A549 (cell line): ENCODE measurements at regions not wholly inside any gene's neighbourhood (a gene's known extent, or its start where the extent isn't known, plus 50 kb on each side); places are given as distances from the start of the nearest gene placed in this dataset.

Experiments
- ATAC-seq, 2 experiments: fragments of 200-7000 bp in 1 of 2; fragments of >200 bp in 1 of 2; cut with Nextera tagmentation in 1 of 2; cut with Tn5 transposase in 1 of 2; 3 replicates each; pipeline versions ENCODE4 v1.8.0 to v1.9.1; 2018 to 2020; ENCODE audit warnings: mild to moderate bottlenecking in 1 of 2, moderate library complexity in 1 of 2
- CTCF ChIA-PET: fragments of 300-600 bp; sonication (Branson Sonifier 250); formaldehyde crosslinking; extraction: SDS; loops from one replicate; lab custom pipeline; 2021; ENCODE audit warnings: antibody characterized with exemption, inconsistent platforms; lab: Yijun Ruan, JAX
- POLR2A ChIA-PET: fragments of 350-600 bp; formaldehyde crosslinking; extraction: SDS; loops from one replicate; lab custom pipeline; 2021; ENCODE audit warnings: antibody characterized with exemption, inconsistent platforms; lab: Yijun Ruan, JAX
- DNase-seq, 2 experiments: peaks; one replicate each; pipeline versions ENCODE4 v3.0.0 to v3.0.0-alpha.2; 2011 to 2016; ENCODE audit warnings: low read depth in 1 of 2, low spot score in 1 of 2
- FAIRE-seq: peaks from 2 replicates; lab custom pipeline; 2011; peaks lifted over from hg19 to GRCh38; lab: Jason Lieb, UNC
- H3K27ac ChIP-seq, 2 experiments: fragments of >200 bp; sonication (Bioruptor Twin); formaldehyde crosslinking; 3 replicates each; pipeline ENCODE4 v1.5.1; 2016 to 2017
- H3K4me1 ChIP-seq: fragments of >200 bp; sonication (Bioruptor Twin); formaldehyde crosslinking; 3 replicates; pipeline ENCODE4 v1.6.1; 2016
- H3K4me2 ChIP-seq: fragments of >200 bp; sonication (Bioruptor Twin); formaldehyde crosslinking; 3 replicates; pipeline ENCODE4 v1.6.1; 2016
- H3K4me3 ChIP-seq: fragments of >200 bp; sonication (Bioruptor Twin); formaldehyde crosslinking; 3 replicates; pipeline ENCODE4 v1.5.1; 2016
- H3K9me3 ChIP-seq: fragments of >200 bp; sonication (Bioruptor Twin); formaldehyde crosslinking; 3 replicates; pipeline ENCODE4 v1.6.1; 2016
- CBX8 ChIP-seq: fragments of 200-600 bp; sonication (generic); IDR thresholded peaks from 2 replicates; pipeline ENCODE4 v1.6.1; 2016
- CEBPB ChIP-seq, 2 experiments: fragments of >200 bp in 1 of 2; sonication (Bioruptor Twin) in 1 of 2; formaldehyde crosslinking in 1 of 2; IDR thresholded peaks; 2 replicates each; pipeline ENCODE4 v1.6.1; 2012 to 2016
- EP300 ChIP-seq, 2 experiments: fragments of >200 bp; sonication (Bioruptor Twin); formaldehyde crosslinking; IDR thresholded peaks; 2 replicates in 1 of 2; 3 replicates in 1 of 2; pipeline ENCODE4 v1.6.1; 2016 to 2017
- FOSB ChIP-seq: fragments of 250-450 bp; sonication (Bioruptor Pico); IDR thresholded peaks from 2 replicates; pipeline ENCODE4 v1.5.0; 2020; ENCODE audit warnings: mild to moderate bottlenecking, moderate library complexity
- HOXB5 ChIP-seq: fragments of 250-450 bp; sonication (Bioruptor Pico); IDR thresholded peaks from 2 replicates; pipeline ENCODE4 v1.5.0; 2020; ENCODE audit warnings: mild to moderate bottlenecking, moderate library complexity
- KDM1A ChIP-seq: fragments of 200-600 bp; sonication (generic); IDR thresholded peaks from 2 replicates; pipeline ENCODE4 v1.6.1; 2016; ENCODE audit warnings: low read depth, mild to moderate bottlenecking
- PHF8 ChIP-seq: fragments of 200-600 bp; sonication (generic); IDR thresholded peaks from 2 replicates; pipeline ENCODE4 v1.6.1; 2016; ENCODE audit warnings: low read depth, mild to moderate bottlenecking, antibody characterized with exemption, moderate library complexity, borderline replicate concordance
- RAD21 ChIP-seq, 2 experiments: fragments of >200 bp in 1 of 2; sonication (Bioruptor Twin) in 1 of 2; formaldehyde crosslinking in 1 of 2; IDR thresholded peaks in 1 of 2; conservative IDR thresholded peaks in 1 of 2; 2 replicates in 1 of 2; 3 replicates in 1 of 2; pipeline ENCODE4 v1.6.1; 2012 to 2018; ENCODE audit warnings: inconsistent platforms in 1 of 2
- RARB ChIP-seq: fragments of 250-450 bp; sonication (Bioruptor Pico); IDR thresholded peaks from 2 replicates; pipeline ENCODE4 v1.8.0; 2021; ENCODE audit warnings: mild to moderate bottlenecking, moderate library complexity
- RNF2 ChIP-seq: fragments of 200-600 bp; sonication (generic); IDR thresholded peaks from 2 replicates; pipeline ENCODE4 v1.6.1; 2016; ENCODE audit warnings: low read depth, mild to moderate bottlenecking, antibody characterized with exemption, moderate library complexity, borderline replicate concordance
- ZC3H11A ChIP-seq: fragments of 450-650 bp; IDR thresholded peaks from 2 replicates; pipeline ENCODE4 v1.6.1; 2014; ENCODE audit warnings: antibody characterized with exemption, mild to moderate bottlenecking
- ZNF302 ChIP-seq: fragments of 250-450 bp; sonication (Bioruptor Pico); IDR thresholded peaks from 2 replicates; pipeline ENCODE4 v1.9.0; 2021; ENCODE audit warnings: inconsistent platforms, mild to moderate bottlenecking, moderate library complexity
- ZSCAN20 ChIP-seq: fragments of 250-450 bp; sonication (Bioruptor Pico); IDR thresholded peaks from 2 replicates; pipeline ENCODE4 v1.8.0; 2022; ENCODE audit warnings: mild to moderate bottlenecking, moderate library complexity
- WGBS: methylation state at CpG from one replicate; pipeline ENCODE4 v1.1.6; 2017; ENCODE audit errors: missing lambda C conversion rate; 5-methylcytosine and 5-hydroxymethylcytosine counted together
- TF ChIP-seq, protein P1 (sequence below): fragments of >200 bp; sonication (Bioruptor Twin); formaldehyde crosslinking; IDR thresholded peaks from 3 replicates; pipeline ENCODE4 v1.5.1; 2016
- TF ChIP-seq, protein P2 (sequence below): IDR thresholded peaks from 2 replicates; pipeline ENCODE4 v1.6.1; 2012
- TF ChIP-seq, protein P3 (sequence below): fragments of 250-450 bp; sonication (Bioruptor Pico); IDR thresholded peaks from 2 replicates; pipeline ENCODE4 v1.5.0; 2021; ENCODE audit warnings: mild to moderate bottlenecking, moderate library complexity, borderline replicate concordance
- TF ChIP-seq, protein P4 (sequence below): fragments of 250-450 bp; sonication (Bioruptor Pico); IDR thresholded peaks from 2 replicates; pipeline ENCODE4 v1.5.0; 2020; ENCODE audit warnings: low read depth, mild to moderate bottlenecking, moderate library complexity
- TF ChIP-seq, protein P5 (sequence below): fragments of 150-350 bp; IDR thresholded peaks from 2 replicates; pipeline ENCODE4 v1.6.1; 2014; ENCODE audit warnings: low read depth, mild to moderate bottlenecking, low read length
- TF ChIP-seq, protein P6 (sequence below): fragments of 200-600 bp; sonication (generic); IDR thresholded peaks from 2 replicates; pipeline ENCODE4 v1.6.1; 2016; ENCODE audit warnings: antibody characterized with exemption, mild to moderate bottlenecking, moderate library complexity
- TF ChIP-seq, protein P7 (sequence below): IDR thresholded peaks from 2 replicates; pipeline ENCODE4 v1.6.1; 2012; ENCODE audit warnings: low read depth, borderline replicate concordance

DNA sequence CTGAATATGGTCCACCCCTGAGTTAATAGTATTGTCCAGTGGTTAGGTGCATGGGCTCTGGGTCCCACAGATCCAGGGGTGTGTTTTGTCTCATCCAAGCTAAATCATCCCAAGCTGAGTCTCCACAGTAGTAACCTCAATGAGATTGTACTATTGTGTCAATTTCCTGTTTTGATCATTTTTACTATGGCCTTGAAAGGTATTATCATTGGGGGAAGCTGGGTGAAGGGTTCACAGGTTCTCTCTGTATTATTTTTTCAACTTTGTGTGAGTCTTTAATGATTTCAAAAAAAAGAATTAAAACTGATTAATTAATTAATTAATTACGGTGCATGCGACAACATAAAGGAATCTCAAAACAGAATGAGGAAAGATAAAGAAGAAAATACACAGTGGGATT lies 266.1 kb downstream of the MN1 start:
- no peaks in the 10 kb centered on the region for H3K9me3 ChIP-seq
- H3K4me2 ChIP-seq: no peak overlapping the region
- CTCF ChIA-PET: no interaction called here
- no peak overlapping the region for H3K27ac ChIP-seq
- FAIRE-seq: no peak
- DNase-seq: no peak
- peaks cover 13% of the 10 kb centered on the region; the same call in 2 of the 3 replicates for H3K4me1 ChIP-seq
- ATAC-seq: no peak
- 92% methylated on average over 2 of the region's 2 CpGs for WGBS
- POLR2A ChIA-PET: no interaction called here
- TF ChIP-seq ZSCAN20: no peak
- no peak for TF ChIP-seq ZNF302 (CRISPR knock-in tag)
- TF ChIP-seq RAD21 (conservative IDR thresholded peaks at IDR 0.05 in 1 of 2, IDR thresholded peaks at IDR 0.05 in 1 of 2): no peak
- no peak for TF ChIP-seq RARB
- H3K4me3 ChIP-seq: no peak overlapping the region

DNA sequence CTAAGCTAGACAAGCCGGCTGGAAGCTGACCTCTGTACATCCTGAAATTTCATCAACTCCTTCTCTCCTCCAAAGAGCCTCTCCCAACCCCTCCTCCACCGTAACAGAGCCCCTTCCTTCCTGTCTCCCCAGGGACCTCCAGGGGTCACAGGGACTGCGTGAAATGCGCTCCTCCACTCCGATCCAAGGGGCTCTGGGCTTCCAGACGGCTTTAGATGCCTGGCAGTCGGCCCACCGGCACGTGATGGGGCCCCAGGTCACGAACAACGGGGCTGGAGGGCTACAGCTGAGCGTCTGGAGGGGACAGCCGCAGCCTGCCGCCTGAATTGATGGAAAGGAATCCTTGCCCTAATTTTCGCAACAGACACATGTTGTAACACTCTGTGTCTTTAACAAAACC lies 264.1 kb downstream of the MN1 start:
- no peak overlapping the region for H3K4me2 ChIP-seq
- TF ChIP-seq, protein P1, sequence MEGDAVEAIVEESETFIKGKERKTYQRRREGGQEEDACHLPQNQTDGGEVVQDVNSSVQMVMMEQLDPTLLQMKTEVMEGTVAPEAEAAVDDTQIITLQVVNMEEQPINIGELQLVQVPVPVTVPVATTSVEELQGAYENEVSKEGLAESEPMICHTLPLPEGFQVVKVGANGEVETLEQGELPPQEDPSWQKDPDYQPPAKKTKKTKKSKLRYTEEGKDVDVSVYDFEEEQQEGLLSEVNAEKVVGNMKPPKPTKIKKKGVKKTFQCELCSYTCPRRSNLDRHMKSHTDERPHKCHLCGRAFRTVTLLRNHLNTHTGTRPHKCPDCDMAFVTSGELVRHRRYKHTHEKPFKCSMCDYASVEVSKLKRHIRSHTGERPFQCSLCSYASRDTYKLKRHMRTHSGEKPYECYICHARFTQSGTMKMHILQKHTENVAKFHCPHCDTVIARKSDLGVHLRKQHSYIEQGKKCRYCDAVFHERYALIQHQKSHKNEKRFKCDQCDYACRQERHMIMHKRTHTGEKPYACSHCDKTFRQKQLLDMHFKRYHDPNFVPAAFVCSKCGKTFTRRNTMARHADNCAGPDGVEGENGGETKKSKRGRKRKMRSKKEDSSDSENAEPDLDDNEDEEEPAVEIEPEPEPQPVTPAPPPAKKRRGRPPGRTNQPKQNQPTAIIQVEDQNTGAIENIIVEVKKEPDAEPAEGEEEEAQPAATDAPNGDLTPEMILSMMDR: no peak
- TF ChIP-seq PHF8 (no peak), FOSB (CRISPR knock-in tag) (no peak), CBX8 (no peak), CEBPB (IDR thresholded peaks at IDR 0.05) (no peak), EP300 (IDR thresholded peaks at IDR 0.05) (no peak), HOXB5 (CRISPR knock-in tag) (no peak), ZC3H11A (no peak), KDM1A (no peak), RNF2 (no peak)
- TF ChIP-seq, protein P2, sequence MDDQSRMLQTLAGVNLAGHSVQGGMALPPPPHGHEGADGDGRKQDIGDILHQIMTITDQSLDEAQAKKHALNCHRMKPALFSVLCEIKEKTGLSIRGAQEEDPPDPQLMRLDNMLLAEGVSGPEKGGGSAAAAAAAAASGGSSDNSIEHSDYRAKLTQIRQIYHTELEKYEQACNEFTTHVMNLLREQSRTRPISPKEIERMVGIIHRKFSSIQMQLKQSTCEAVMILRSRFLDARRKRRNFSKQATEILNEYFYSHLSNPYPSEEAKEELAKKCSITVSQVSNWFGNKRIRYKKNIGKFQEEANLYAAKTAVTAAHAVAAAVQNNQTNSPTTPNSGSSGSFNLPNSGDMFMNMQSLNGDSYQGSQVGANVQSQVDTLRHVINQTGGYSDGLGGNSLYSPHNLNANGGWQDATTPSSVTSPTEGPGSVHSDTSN: no peak
- TF ChIP-seq, protein P3, sequence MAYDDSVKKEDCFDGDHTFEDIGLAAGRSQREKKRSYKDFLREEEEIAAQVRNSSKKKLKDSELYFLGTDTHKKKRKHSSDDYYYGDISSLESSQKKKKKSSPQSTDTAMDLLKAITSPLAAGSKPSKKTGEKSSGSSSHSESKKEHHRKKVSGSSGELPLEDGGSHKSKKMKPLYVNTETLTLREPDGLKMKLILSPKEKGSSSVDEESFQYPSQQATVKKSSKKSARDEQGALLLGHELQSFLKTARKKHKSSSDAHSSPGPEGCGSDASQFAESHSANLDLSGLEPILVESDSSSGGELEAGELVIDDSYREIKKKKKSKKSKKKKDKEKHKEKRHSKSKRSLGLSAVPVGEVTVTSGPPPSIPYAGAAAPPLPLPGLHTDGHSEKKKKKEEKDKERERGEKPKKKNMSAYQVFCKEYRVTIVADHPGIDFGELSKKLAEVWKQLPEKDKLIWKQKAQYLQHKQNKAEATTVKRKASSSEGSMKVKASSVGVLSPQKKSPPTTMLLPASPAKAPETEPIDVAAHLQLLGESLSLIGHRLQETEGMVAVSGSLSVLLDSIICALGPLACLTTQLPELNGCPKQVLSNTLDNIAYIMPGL (CRISPR knock-in tag): no peak
- TF ChIP-seq, protein P4, sequence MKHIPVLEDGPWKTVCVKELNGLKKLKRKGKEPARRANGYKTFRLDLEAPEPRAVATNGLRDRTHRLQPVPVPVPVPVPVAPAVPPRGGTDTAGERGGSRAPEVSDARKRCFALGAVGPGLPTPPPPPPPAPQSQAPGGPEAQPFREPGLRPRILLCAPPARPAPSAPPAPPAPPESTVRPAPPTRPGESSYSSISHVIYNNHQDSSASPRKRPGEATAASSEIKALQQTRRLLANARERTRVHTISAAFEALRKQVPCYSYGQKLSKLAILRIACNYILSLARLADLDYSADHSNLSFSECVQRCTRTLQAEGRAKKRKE (CRISPR knock-in tag): no peak
- TF ChIP-seq, protein P5, sequence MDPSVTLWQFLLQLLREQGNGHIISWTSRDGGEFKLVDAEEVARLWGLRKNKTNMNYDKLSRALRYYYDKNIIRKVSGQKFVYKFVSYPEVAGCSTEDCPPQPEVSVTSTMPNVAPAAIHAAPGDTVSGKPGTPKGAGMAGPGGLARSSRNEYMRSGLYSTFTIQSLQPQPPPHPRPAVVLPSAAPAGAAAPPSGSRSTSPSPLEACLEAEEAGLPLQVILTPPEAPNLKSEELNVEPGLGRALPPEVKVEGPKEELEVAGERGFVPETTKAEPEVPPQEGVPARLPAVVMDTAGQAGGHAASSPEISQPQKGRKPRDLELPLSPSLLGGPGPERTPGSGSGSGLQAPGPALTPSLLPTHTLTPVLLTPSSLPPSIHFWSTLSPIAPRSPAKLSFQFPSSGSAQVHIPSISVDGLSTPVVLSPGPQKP: no peak
- TF ChIP-seq, protein P6, sequence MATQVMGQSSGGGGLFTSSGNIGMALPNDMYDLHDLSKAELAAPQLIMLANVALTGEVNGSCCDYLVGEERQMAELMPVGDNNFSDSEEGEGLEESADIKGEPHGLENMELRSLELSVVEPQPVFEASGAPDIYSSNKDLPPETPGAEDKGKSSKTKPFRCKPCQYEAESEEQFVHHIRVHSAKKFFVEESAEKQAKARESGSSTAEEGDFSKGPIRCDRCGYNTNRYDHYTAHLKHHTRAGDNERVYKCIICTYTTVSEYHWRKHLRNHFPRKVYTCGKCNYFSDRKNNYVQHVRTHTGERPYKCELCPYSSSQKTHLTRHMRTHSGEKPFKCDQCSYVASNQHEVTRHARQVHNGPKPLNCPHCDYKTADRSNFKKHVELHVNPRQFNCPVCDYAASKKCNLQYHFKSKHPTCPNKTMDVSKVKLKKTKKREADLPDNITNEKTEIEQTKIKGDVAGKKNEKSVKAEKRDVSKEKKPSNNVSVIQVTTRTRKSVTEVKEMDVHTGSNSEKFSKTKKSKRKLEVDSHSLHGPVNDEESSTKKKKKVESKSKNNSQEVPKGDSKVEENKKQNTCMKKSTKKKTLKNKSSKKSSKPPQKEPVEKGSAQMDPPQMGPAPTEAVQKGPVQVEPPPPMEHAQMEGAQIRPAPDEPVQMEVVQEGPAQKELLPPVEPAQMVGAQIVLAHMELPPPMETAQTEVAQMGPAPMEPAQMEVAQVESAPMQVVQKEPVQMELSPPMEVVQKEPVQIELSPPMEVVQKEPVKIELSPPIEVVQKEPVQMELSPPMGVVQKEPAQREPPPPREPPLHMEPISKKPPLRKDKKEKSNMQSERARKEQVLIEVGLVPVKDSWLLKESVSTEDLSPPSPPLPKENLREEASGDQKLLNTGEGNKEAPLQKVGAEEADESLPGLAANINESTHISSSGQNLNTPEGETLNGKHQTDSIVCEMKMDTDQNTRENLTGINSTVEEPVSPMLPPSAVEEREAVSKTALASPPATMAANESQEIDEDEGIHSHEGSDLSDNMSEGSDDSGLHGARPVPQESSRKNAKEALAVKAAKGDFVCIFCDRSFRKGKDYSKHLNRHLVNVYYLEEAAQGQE: no peak
- TF ChIP-seq, protein P7, sequence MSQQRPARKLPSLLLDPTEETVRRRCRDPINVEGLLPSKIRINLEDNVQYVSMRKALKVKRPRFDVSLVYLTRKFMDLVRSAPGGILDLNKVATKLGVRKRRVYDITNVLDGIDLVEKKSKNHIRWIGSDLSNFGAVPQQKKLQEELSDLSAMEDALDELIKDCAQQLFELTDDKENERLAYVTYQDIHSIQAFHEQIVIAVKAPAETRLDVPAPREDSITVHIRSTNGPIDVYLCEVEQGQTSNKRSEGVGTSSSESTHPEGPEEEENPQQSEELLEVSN: no peak
- no peak for FAIRE-seq
- H3K4me3 ChIP-seq: no peak overlapping the region
- no peak for DNase-seq
- no peak for ATAC-seq
- no peak overlapping the region for H3K27ac ChIP-seq
- ChIA-PET CTCF (interaction anchor here (1.2 kb wide), 1 partner anchor 73 kb away, joined by 3 read pairs; no protein-coding TSS in a partner anchor), POLR2A (no interaction called here)
- H3K9me3 ChIP-seq: no peaks in the 10 kb centered on the region
- H3K4me1 ChIP-seq: peaks cover 5% of the 10 kb centered on the region; the same call in 2 of the 3 replicates
- WGBS: 73% methylated on average over 10 of the region's 15 CpGs
